ENCODE measurements at regions not wholly inside any gene's neighbourhood (a gene's known extent, or its start where the extent isn't known, plus 50 kb on each side); places are given as distances from the start of the nearest gene placed in this dataset.

- Histone ChIP-seq H3K79me2 (ENCODE audit: insufficient read depth, low read length) (no peaks in the 10 kb centered on the region), H3K9me3 (ENCODE audit: insufficient read depth, low read depth, low read length) (no peaks in the 10 kb centered on the region), H3F3A (ENCODE audit: low read depth) (no peaks in the 10 kb centered on the region), H3K4me3 (ENCODE audit: low read length, poor library complexity, severe bottlenecking) (no peak overlapping the region), H3K4me2 (ENCODE audit: low read depth, low read length, poor library complexity, severe bottlenecking) (no peak overlapping the region), H3K9ac (ENCODE audit: low read depth, low read length, poor library complexity, severe bottlenecking) (no peak overlapping the region), H3K9me2 (replicated peaks; ENCODE audit: low read depth, low read length) (no peaks in the 10 kb centered on the region), H2AFZ (ENCODE audit: low read length) (no peak overlapping the region), H3K36me3 (ENCODE audit: insufficient read depth, low read length) (no peaks in the 10 kb centered on the region), H4K20me1 (ENCODE audit: insufficient read depth, low read length, poor library complexity, severe bottlenecking) (no peaks in the 10 kb centered on the region), H3K4me1 (ENCODE audit: insufficient read depth, low read length, poor library complexity, severe bottlenecking) (peaks cover 12% of the 10 kb centered on the region), H3K27me3 (ENCODE audit: insufficient read depth, low read length, poor library complexity, severe bottlenecking) (no peaks in the 10 kb centered on the region)
- no peak for TF ChIP-seq CTCF (conservative IDR thresholded peaks at IDR 0.05; ENCODE audit: low read length)
- TF ChIP-seq EZH2phosphoT487 (IDR thresholded peaks at IDR 0.05; ENCODE audit: borderline replicate concordance): no peak
Observed at GRCh38 chr22:44618400-44618799, 83.6 kb upstream of the PRR5 start.

GRCh38 chr22:44617828-44618227, 84.2 kb upstream of the PRR5 start:
- H3K79me2 ChIP-seq (ENCODE audit: insufficient read depth, low read length): no peaks in the 10 kb centered on the region
- no peak overlapping the region for H3K4me2 ChIP-seq (ENCODE audit: low read depth, low read length, poor library complexity, severe bottlenecking)
- H4K20me1 ChIP-seq (ENCODE audit: insufficient read depth, low read length, poor library complexity, severe bottlenecking): no peaks in the 10 kb centered on the region
- no peaks in the 10 kb centered on the region for H3K9me3 ChIP-seq (ENCODE audit: insufficient read depth, low read depth, low read length)
- H3K4me1 ChIP-seq (ENCODE audit: insufficient read depth, low read length, poor library complexity, severe bottlenecking): peaks cover 12% of the 10 kb centered on the region
- H3K9me2 ChIP-seq (replicated peaks; ENCODE audit: low read depth, low read length): no peaks in the 10 kb centered on the region
- no peak overlapping the region for H3K4me3 ChIP-seq (ENCODE audit: low read length, poor library complexity, severe bottlenecking)
- no peaks in the 10 kb centered on the region for H3F3A ChIP-seq (ENCODE audit: low read depth)
- H2AFZ ChIP-seq (ENCODE audit: low read length): no peak overlapping the region
- no peak for TF ChIP-seq CTCF (conservative IDR thresholded peaks at IDR 0.05; ENCODE audit: low read length)
- TF ChIP-seq EZH2phosphoT487 (IDR thresholded peaks at IDR 0.05; ENCODE audit: borderline replicate concordance): no peak
- H3K9ac ChIP-seq (ENCODE audit: low read depth, low read length, poor library complexity, severe bottlenecking): no peak overlapping the region
- H3K27me3 ChIP-seq (ENCODE audit: insufficient read depth, low read length, poor library complexity, severe bottlenecking): no peaks in the 10 kb centered on the region
- H3K36me3 ChIP-seq (ENCODE audit: insufficient read depth, low read length): no peaks in the 10 kb centered on the region

GRCh38 chr22:44616882-44617655, 84.9 kb upstream of the PRR5 start:
- Histone ChIP-seq H3K4me1 (ENCODE audit: insufficient read depth, low read length, poor library complexity, severe bottlenecking) (peaks cover 12% of the 10 kb centered on the region), H3K27me3 (ENCODE audit: insufficient read depth, low read length, poor library complexity, severe bottlenecking) (no peaks in the 10 kb centered on the region), H2AFZ (ENCODE audit: low read length) (no peak overlapping the region), H3K4me2 (ENCODE audit: low read depth, low read length, poor library complexity, severe bottlenecking) (no peak overlapping the region), H4K20me1 (ENCODE audit: insufficient read depth, low read length, poor library complexity, severe bottlenecking) (no peaks in the 10 kb centered on the region), H3F3A (ENCODE audit: low read depth) (no peaks in the 10 kb centered on the region), H3K36me3 (ENCODE audit: insufficient read depth, low read length) (no peaks in the 10 kb centered on the region), H3K9ac (ENCODE audit: low read depth, low read length, poor library complexity, severe bottlenecking) (no peak overlapping the region), H3K4me3 (ENCODE audit: low read length, poor library complexity, severe bottlenecking) (no peak overlapping the region), H3K9me3 (ENCODE audit: insufficient read depth, low read depth, low read length) (no peaks in the 10 kb centered on the region), H3K79me2 (ENCODE audit: insufficient read depth, low read length) (no peaks in the 10 kb centered on the region), H3K9me2 (replicated peaks; ENCODE audit: low read depth, low read length) (no peaks in the 10 kb centered on the region)
- TF ChIP-seq EZH2phosphoT487 (IDR thresholded peaks at IDR 0.05; ENCODE audit: borderline replicate concordance): no peak
- TF ChIP-seq CTCF (conservative IDR thresholded peaks at IDR 0.05; ENCODE audit: low read length): no peak

Measured in Loucy (cell line).